Fibroblast of skin of abdomen (primary cell): ENCODE measurements at regions not wholly inside any gene's neighbourhood (a gene's known extent, or its start where the extent isn't known, plus 50 kb on each side); places are given as distances from the start of the nearest gene placed in this dataset.

ENCODE experiments used
- DNase-seq: peaks from one replicate; pipeline ENCODE4 v3.0.0-alpha.2; 2013

GRCh38 chr17:77756028-77756427, 202.5 kb upstream of the TNRC6C start:
- DNase-seq, result no peak

- DNase-seq, result no peak
Observed at GRCh38 chr17:77756846-77757560, 201.5 kb upstream of the TNRC6C start.

DNA sequence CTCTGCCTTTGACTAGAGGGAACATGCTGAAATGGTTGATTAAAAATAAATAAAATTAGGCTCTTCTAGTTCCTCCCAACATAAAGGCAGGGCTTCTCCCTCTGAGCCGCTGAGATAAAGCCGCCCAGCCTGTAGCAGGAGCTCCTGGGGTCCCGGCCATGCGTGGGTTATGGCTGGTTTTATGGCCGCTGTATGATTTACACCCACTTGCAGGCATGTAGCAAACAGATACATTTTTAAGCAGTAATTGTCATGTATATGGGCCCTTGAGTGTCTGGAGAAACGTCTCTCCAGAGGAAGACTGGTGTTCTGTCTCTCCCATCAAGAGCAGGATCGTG, 201.0 kb upstream of the TNRC6C start:
- no peak for DNase-seq

- no peak for DNase-seq
Observed at GRCh38 chr17:77763023-77763422, 195.5 kb upstream of the TNRC6C start.

DNA sequence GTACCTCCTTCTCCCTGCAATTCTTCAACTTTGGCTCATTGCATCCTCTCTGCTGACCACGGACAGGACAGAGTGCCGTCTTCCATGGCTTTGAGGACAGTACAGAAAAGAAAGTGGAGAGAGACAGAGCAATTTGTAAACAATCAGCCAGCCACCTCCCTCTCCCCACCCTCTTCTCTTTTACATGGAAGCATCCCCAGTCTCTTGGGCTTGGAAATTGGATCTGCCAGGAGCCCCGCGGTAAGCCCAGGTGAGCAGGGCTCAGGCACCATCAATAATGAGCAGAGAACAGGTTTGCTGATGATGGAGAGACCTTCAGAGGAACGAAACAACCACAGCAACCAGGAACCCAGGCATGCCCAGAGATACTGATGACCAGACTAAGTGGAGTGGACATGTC, 194.9 kb upstream of the TNRC6C start:
- no peak for DNase-seq

DNA sequence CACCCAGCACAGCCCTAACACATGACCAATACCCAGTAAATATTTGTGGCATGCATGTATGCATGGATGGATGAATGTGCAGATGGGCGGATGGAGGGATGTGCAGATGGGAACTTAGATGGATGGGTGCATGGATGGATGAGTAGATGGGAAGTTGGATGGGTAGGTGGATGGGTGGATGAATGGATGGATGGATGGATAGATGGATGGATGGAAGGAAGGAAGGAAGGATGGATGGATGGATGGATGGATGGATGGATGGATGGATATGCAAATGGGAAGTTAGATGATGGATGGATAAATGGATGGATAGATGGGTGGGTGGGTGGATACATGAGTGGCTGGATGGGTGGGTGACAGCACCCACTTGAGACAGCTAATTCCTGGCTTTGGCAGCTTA, 193.2 kb upstream of the TNRC6C start:
- no peak for DNase-seq

DNA sequence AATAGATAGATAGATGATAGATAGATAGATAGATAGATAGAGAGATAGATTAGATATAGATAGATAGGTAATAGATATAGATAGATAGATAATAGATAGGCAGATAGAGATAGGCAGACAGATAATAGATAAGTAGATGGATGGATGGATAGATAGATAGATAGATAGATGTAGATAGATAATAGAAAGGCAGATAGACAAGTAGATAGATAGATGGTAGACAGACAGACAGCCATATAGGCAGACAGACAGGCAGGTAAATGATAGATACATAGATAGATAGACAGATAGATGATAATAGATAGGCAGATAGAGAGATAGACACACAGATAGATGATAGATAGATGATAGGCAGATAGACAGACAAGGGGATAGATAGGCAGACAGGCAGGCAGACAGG, 191.4 kb upstream of the TNRC6C start:
- no peak for DNase-seq

DNA sequence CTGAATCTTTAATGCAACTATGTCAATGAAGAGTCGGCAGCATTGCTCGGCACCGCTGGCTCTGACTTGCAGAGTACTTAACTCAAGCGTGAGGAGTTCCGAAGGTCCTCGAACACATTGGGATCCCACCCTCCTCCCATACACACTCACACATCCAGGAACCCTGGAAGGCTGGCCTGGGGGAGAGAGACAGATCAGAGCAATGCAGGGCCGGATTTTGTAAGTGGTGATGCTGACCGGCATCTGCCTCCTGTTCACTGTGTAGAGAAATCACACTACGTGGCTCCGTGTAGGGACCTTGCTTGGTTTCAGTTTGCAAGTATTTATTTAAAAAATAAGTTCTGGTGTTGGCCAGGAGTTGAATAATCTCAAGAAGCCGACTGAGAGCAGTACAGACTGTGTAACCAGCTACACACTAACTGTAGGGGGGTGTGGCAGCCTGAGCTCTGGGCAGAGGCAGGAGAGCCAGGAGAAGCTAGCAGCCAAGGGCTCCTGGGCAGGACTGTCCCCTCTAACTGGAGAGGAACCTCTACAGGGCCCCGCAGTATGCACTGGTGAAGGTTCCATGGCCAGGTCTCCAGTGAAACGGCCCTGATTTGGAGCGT, 190.2 kb upstream of the TNRC6C start:
- DNase-seq, result no peak

GRCh38 chr17:77769215-77769614, 189.3 kb upstream of the TNRC6C start:
- DNase-seq, result no peak

GRCh38 chr17:77769762-77770161, 188.7 kb upstream of the TNRC6C start:
- no peak for DNase-seq

DNA sequence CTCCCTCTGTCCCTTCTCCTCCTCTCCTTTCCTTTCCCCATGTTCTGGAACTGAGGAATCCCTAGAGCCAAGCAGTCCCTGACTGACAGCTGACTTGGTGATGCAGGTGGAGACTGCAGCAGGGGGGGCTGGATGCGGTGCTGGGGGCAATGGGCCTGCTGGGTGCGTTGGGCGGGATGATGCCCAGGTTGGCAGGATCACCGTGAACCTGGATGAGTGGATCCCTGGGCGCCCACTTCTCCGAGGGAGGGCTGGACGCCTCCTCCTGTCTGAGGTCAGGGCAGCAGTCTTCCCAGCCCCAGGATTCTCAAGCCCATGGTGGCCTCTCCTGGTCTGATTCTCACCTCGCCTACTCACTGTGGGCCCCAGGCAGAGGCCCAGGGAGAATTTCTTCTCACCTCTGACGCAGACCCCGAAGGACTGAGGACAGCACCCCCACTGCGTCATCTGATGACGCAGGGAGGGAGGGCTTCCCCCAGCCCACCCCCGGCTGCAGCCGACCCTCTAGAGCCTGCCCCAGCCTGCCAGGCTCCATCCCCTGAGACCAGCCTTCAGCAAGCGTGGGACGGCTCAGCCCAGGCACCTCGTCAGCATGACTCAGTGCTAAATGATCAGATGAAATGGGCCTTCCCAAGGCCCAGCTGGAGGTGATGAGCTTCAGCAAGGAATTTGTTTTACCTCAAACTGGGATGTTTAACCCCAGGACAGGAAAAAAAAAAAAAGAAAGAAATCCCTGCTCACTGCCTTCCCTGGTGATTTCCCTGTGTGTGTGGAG, 188.0 kb upstream of the TNRC6C start:
- DNase-seq, result peak; percentile 84

DNA sequence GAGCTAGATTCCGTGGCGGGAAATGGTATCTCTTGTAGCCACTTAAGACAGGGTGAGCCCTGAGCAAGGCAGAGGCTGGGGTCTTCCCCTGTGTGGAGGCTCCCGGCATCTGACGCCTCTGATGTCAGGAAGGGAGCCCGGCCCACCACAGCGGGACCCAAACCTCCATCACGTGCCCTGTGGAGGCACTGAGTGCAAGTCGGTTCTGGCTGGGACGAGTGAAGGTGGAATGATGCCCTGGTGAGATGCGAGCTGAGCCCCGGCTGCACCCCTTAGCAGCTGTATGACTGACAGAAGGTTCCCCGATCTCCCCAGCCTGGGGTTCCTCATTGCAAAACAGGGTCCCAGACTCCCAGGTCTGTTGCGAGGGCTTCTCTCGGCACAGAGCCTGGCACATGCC, 187.4 kb upstream of the TNRC6C start:
- no peak for DNase-seq

GRCh38 chr17:77771587-77771986, 186.9 kb upstream of the TNRC6C start:
- no peak for DNase-seq

- no peak for DNase-seq
Observed at GRCh38 chr17:77771998-77772397, 186.5 kb upstream of the TNRC6C start.

GRCh38 chr17:77772461-77772897, 186.0 kb upstream of the TNRC6C start:
- DNase-seq, result peak; percentile 65

DNA sequence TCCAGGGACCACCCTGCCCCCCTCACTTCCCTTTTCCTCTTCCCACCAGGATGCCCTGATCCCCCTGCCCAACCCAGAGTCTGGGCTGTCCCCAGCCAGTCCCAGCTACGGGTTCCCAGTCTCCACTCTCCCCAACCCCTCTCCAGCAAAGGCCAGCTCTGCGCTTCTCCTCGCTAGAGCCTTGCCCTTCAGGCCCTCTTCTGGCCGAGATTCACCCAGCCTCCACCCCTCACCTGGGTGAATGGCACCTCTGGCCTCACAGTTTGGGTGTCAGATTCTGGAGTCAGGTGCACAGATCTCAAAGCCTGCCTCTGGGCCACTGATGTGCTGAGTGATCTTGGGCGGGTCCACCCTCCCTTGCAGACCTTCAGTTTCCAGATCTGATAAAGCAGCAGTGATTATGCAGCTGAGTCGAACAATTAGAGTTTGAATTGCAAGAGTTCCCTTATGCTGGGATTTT, 185.6 kb upstream of the TNRC6C start:
- no peak for DNase-seq

- no peak for DNase-seq
Observed at GRCh38 chr17:77774182-77774581, 184.3 kb upstream of the TNRC6C start.

- no peak for DNase-seq
Observed at GRCh38 chr17:77778636-77779489, 179.6 kb upstream of the TNRC6C start.

DNA sequence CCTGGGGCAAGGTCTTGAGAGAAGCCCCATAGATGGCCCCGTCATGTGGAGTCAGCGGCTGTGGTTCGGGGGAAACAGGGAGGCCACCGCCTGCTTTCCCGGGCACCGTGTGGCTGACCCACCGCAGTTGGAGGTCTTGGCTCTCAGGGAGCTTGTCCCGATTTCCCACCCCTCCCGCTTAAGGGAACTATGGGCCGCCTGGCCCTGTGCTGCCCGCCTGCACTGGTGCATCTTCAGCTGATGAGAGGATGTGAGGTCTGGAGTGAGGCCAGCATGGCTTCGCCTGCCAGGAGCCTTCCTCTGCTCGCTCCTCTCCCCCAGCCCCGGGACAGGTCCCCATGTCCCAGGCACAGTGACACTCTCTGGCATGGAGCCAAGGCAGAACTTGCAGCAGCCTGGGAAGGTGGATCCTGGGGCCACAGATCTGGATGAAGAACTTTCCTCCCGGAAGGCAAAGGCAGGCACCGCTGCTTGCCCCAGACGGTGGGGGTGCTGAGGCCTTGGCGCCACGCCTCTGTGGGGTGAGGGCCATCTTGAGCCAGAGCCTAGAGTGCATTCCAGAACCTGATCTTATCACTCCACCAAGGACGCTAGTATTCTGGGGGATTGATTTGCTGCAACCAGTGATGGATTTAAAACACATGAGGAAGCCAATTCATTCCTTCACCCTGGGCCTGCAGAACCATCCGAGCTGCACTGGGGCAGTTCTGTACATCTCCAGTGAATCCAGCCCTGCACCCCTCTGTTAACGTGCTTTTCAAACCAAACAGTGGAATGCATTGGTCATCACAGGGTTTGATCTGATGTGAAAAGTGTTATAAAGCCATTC, 178.6 kb upstream of the TNRC6C start:
- peak; percentile 14 for DNase-seq

DNA sequence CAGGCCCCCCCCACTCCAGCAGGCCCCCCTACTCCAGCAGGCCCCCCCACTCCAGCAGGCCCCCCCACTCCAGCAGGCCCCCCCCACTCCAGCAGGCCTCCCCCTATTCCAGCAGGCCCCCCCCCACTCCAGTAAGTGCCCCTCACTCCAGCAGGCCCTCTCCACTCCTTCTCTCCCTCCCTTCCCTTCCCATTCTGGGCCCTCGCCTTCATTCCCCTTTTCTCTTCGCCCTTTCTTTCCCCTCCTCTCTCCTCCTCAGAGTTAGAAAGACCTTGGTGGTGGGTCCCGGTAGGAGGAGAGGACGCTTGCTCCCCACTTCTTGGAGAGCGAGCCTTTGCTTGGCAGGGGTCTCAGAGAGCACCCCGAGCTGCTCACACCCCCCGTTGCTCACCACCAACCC, 177.0 kb upstream of the TNRC6C start:
- no peak for DNase-seq

GRCh38 chr17:77782201-77782600, 176.3 kb upstream of the TNRC6C start:
- no peak for DNase-seq

GRCh38 chr17:77782611-77783010, 175.9 kb upstream of the TNRC6C start:
- DNase-seq, result no peak
